GM10248 (cell line): ENCODE measurements at regions not wholly inside any gene's neighbourhood (a gene's known extent, or its start where the extent isn't known, plus 50 kb on each side); places are given as distances from the start of the nearest gene placed in this dataset.

Experiments
- CTCF ChIA-PET: fragments of 300-600 bp; sonication (Branson Sonifier 250); formaldehyde crosslinking; extraction: SDS; loops from one replicate; lab custom pipeline; 2021; ENCODE audit warnings: antibody characterized with exemption; lab: Yijun Ruan, JAX
- POLR2A ChIA-PET: fragments of 350-650 bp; sonication (Branson Sonifier 250); formaldehyde crosslinking; extraction: SDS; loops from one replicate; lab custom pipeline; 2020; ENCODE audit warnings: antibody characterized with exemption; lab: Yijun Ruan, JAX
- DNase-seq: peaks from one replicate; pipeline ENCODE4 v3.0.0; 2012; ENCODE audit errors: extremely low spot score
- CTCF ChIP-seq: IDR thresholded peaks from 2 replicates; pipeline ENCODE4 v1.5.1; 2012; ENCODE audit warnings: mild to moderate bottlenecking, low read depth; ENCODE audit errors: extremely low read depth, missing control alignments, control extremely low read depth

GRCh38 chr18:44502221-44502620 is 178.5 kb upstream of the SETBP1 start:
- POLR2A ChIA-PET, result no interaction called here
- TF ChIP-seq CTCF, result no peak
- CTCF ChIA-PET, result interaction anchor here (0.6 kb wide), 1 partner anchor 76 kb away, joined by 3 read pairs; no protein-coding TSS in a partner anchor
- DNase-seq, result no peak

DNA sequence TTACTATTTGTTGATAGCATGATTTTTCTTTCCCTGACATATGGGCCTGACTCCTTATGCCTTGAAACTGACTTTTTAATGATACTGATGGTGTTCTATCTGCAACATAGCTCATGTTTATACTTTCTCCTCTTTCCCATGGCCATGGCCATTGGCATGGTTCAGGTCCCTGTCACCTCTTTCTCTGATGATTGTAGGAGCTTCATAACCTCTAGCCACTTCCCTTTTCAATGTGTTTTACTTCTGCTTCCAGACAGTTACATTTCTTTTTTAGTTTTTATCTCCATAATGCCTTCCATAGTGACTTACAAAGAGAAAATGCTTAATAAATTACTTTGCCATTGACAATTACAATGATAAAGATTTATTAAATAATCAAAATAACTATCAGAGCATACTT is 177.9 kb upstream of the SETBP1 start:
- TF ChIP-seq CTCF, result no peak
- no peak for DNase-seq
- ChIA-PET CTCF (interaction anchor here (0.6 kb wide), 1 partner anchor 76 kb away, joined by 3 read pairs; no protein-coding TSS in a partner anchor), POLR2A (no interaction called here)

DNA sequence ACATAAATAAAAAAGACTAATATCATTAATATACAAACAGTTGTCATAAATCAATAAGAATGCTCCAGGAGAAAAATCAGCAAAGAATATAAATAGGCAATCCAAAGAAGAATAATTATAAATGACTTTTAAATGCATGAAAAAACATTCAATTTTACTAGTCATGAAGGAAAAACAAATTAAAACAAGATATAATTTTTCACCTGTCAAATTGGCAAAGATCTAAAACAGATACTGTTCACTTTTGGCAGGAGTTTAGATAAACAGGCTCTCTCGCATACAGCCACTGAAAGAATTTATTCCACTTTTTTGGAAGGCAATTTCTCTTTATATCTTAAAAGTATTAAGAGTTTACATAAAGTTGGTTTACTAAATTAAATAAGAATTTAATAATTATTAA is 176.8 kb upstream of the SETBP1 start:
- ChIA-PET POLR2A (no interaction called here), CTCF (no interaction called here)
- TF ChIP-seq CTCF, result no peak
- no peak for DNase-seq

GRCh38 chr18:44507729-44508325 is 172.9 kb upstream of the SETBP1 start:
- POLR2A ChIA-PET, result no interaction called here
- CTCF ChIA-PET, result no interaction called here
- DNase-seq, result no peak
- no peak for TF ChIP-seq CTCF

- ChIA-PET CTCF (no interaction called here), POLR2A (no interaction called here)
- no peak for DNase-seq
- TF ChIP-seq CTCF, result no peak
Observed at GRCh38 chr18:44508474-44508873, 172.2 kb upstream of the SETBP1 start.

DNA sequence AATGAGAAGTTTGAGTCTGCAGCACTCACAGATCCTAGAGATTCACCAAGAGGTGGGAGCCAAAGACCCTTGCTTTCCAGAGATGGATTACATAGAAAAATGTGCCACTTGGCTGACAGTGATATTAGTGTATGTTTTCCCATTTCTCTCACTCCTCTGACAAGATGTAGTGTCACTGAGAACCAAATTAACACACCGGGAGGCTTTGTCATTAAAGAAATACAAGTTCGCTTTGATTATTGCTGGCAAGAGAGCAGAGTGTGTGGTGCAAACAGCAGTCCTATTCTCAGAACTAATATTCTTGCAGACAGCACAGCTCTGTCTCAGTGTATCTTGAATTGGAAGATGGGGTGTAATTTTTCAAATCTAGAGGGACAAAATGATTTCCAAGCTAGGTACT is 171.6 kb upstream of the SETBP1 start:
- no peak for DNase-seq
- POLR2A ChIA-PET, result no interaction called here
- CTCF ChIA-PET, result no interaction called here
- no peak for TF ChIP-seq CTCF
